Activated CD8-positive, alpha-beta T cell treated with anti-CD3 and anti-CD28 coated beads for 36 hours (primary cell): ENCODE measurements at regions not wholly inside any gene's neighbourhood (a gene's known extent, or its start where the extent isn't known, plus 50 kb on each side); places are given as distances from the start of the nearest gene placed in this dataset.

ENCODE experiments used
- ATAC-seq: fragments of 200-7000 bp; cut with Tn5 transposase; one replicate; pipeline ENCODE4 v1.10.0; 2021; ENCODE audit warnings: mild to moderate bottlenecking, moderate library complexity
- CTCF ChIA-PET: fragments of 350-600 bp; sonication (Branson Sonifier 250); formaldehyde crosslinking; loops from one replicate; lab custom pipeline; 2021; ENCODE audit warnings: antibody characterized with exemption; lab: Charles Lee
- POLR2A ChIA-PET: fragments of 350-600 bp; sonication (Branson Sonifier 250); formaldehyde crosslinking; loops from one replicate; lab custom pipeline; 2021; ENCODE audit warnings: antibody characterized with exemption; lab: Charles Lee
- DNase-seq: peaks from one replicate; pipeline ENCODE4 v3.0.0-alpha.2; 2020
- H3K27ac Mint-ChIP-seq: one replicate; pipeline ENCODE4 v1.8.0; 2021; ENCODE audit warnings: mild to moderate bottlenecking, mixed read lengths
- H3K27me3 Mint-ChIP-seq: one replicate; pipeline ENCODE4 v1.8.0; 2021; ENCODE audit warnings: mixed read lengths
- H3K36me3 Mint-ChIP-seq: one replicate; pipeline ENCODE4 v1.8.0; 2021; ENCODE audit warnings: low read depth, mixed read lengths
- H3K4me1 Mint-ChIP-seq: one replicate; pipeline ENCODE4 v1.8.0; 2021; ENCODE audit warnings: low read depth, mixed read lengths
- H3K4me3 Mint-ChIP-seq: one replicate; pipeline ENCODE4 v1.8.0; 2021; ENCODE audit warnings: mild to moderate bottlenecking, moderate library complexity, mixed read lengths
- H3K9me3 Mint-ChIP-seq: one replicate; pipeline ENCODE4 v1.8.0; 2021; ENCODE audit warnings: mixed read lengths
- CTCF ChIP-seq: fragments of 200-600 bp; IDR thresholded peaks from one replicate; pipeline ENCODE4 v1.8.0; 2022; ENCODE audit warnings: antibody characterized with exemption, mild to moderate bottlenecking
- intact Hi-C: fragments of 100-400 bp; cut with micrococcal nuclease; formaldehyde crosslinking; loops from one replicate; pipeline ENCODE4 v1.10.0; 2022

- CTCF ChIA-PET = no interaction called here
- H3K27me3 Mint-ChIP-seq = peaks cover 9% of the 10 kb centered on the region
Measured at GRCh38 chr4:35897808-35898207, 346.5 kb downstream of the ARAP2 start.

DNA sequence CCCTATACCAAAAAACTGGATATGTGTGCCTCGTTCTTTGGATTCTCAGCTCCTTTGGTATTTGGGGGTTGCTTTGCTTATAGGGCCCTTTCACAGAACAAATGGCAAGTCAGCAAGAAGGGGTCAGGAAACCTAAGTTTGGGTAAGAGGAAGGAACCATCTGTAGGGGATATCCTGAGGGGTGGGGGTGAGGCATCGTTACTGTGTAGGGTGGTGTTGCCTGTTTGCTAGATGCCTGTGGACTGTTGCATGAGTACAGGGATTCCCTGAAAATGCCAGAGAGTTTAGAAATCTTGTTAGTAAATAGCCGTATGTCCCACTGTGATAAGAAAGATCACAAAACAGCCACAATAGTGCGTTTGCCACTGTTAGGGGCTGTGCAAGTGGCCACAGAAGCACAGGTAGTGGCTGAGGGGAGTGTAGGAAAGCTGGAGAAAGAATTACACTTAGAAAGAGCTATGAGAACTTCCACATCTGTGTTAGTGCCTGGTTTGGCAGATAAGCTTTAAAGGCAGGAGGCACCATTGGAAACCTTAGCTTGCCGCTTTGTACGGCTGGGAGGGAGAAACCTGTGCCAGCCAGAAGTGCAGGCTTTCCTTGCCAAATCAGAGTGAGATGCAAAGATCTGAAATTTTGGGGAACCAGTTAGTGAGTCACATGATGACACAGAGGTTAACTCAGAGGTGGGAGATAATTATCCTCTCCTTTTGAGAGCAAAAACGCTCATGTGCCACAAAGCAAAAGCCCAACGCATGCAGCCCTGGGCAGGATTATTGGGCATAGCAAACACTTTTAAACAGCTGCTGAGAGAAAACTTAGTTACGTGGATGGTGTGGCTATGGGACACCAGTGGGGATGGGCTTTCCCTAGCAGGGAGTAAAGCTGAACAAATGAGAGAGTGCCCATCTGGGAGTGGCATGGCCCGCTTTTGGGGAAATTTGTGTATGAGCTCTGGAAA is 343.7 kb downstream of the ARAP2 start:
- no peaks in the 10 kb centered on the region for H3K36me3 Mint-ChIP-seq
- DNase-seq = no peak

More at GRCh38 chr4:35897808-35898207, 346.5 kb downstream of the ARAP2 start:
- intact Hi-C loops = no loop called here
- H3K36me3 Mint-ChIP-seq = no peaks in the 10 kb centered on the region
- DNase-seq (no peak), ATAC-seq (no peak)
- H3K4me1 Mint-ChIP-seq = no peaks in the 10 kb centered on the region
- POLR2A ChIA-PET = no interaction called here
- no peak overlapping the region for H3K4me3 Mint-ChIP-seq
- no peak overlapping the region for H3K27ac Mint-ChIP-seq
- no peak for TF ChIP-seq CTCF
- no peaks in the 10 kb centered on the region for H3K9me3 Mint-ChIP-seq

GRCh38 chr4:35912174-35912573 is 332.1 kb downstream of the ARAP2 start:
- no peaks in the 10 kb centered on the region for H3K4me1 Mint-ChIP-seq
- no peak overlapping the region for H3K4me3 Mint-ChIP-seq
- H3K9me3 Mint-ChIP-seq = no peaks in the 10 kb centered on the region
- POLR2A ChIA-PET = no interaction called here
- no peaks in the 10 kb centered on the region for H3K36me3 Mint-ChIP-seq
- TF ChIP-seq CTCF = no peak
- intact Hi-C loops = no loop called here
- ATAC-seq (no peak), DNase-seq (no peak)
- CTCF ChIA-PET = no interaction called here
- no peak overlapping the region for H3K27ac Mint-ChIP-seq
- peaks cover 2% of the 10 kb centered on the region for H3K27me3 Mint-ChIP-seq

More for the DNA sequence above, 343.7 kb downstream of the ARAP2 start:
- Mint-ChIP-seq H3K4me3 (no peak overlapping the region), H3K27me3 (peaks cover 7% of the 10 kb centered on the region), H3K4me1 (no peaks in the 10 kb centered on the region), H3K27ac (no peak overlapping the region), H3K9me3 (no peaks in the 10 kb centered on the region)
- intact Hi-C loops = no loop called here
- no peak for TF ChIP-seq CTCF
- no peak for ATAC-seq
- CTCF ChIA-PET = no interaction called here
- POLR2A ChIA-PET = interaction anchor here (0.6 kb wide), 1 partner anchor 61 kb away, joined by 3 read pairs; no protein-coding TSS in a partner anchor

DNA sequence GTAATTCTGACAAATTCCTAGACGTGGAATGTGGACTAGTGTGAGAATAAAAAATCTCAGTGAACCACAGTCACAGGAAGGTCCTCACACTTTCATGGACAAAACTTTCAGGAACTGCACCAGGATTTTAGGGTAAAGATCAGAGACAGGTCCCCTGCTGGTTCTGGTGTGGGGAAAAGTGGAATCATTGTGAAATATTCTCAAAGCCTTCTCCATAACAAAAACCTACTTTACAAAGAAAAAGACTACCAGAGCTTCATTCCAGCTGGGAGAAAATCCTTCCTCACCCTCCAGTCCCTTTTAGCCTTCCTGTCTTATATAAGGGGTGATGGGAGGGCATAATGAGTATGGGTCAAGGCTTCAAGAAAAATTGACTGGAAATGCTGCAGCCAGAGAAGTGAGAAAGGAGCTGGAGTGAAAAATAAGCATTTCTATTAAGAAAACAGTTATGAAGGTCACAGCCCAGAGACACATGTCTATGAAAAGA is 325.8 kb downstream of the ARAP2 start:
- Mint-ChIP-seq H3K4me3 (no peak overlapping the region), H3K36me3 (no peaks in the 10 kb centered on the region), H3K27me3 (peaks cover 2% of the 10 kb centered on the region), H3K9me3 (no peaks in the 10 kb centered on the region), H3K27ac (no peak overlapping the region), H3K4me1 (no peaks in the 10 kb centered on the region)
- ChIA-PET CTCF (interaction anchor here (1.3 kb wide), 1 partner anchor 16 kb away, joined by 3 read pairs; no protein-coding TSS in a partner anchor), POLR2A (no interaction called here)
- ATAC-seq (no peak), DNase-seq (no peak)
- TF ChIP-seq CTCF = no peak
- intact Hi-C loops = no loop called here

DNA sequence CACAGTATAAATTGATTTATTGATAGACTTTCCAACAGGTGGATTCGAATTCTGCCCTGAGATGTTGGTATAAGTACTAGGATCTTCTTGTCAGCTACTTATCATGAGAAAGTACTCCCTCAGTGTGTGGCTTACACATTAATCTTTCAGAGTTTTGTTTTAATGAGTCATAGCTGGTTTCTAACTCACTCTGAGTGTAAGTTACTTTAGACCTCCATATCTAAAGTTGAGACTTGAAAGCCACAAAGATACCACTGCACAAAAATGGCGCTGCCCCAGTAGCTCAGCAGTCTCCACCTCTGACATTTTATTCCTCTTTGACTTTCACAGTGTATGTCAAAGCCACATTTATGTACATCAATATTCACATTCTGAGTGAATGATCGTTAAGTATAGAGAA is 318.5 kb downstream of the ARAP2 start:
- Mint-ChIP-seq H3K27ac (no peak overlapping the region), H3K36me3 (no peaks in the 10 kb centered on the region), H3K4me1 (no peaks in the 10 kb centered on the region), H3K4me3 (no peak overlapping the region), H3K9me3 (no peaks in the 10 kb centered on the region), H3K27me3 (no peaks in the 10 kb centered on the region)
- ATAC-seq = peak; percentile 70
- CTCF ChIA-PET = interaction anchor here (2.7 kb wide), 1 partner anchor 8 kb away, joined by 9 read pairs; no protein-coding TSS in a partner anchor
- TF ChIP-seq CTCF = no peak
- POLR2A ChIA-PET = no interaction called here
- intact Hi-C loops = no loop called here
- peak; percentile 3 for DNase-seq
